Amniotic epithelial cell (primary cell): ENCODE measurements at regions not wholly inside any gene's neighbourhood (a gene's known extent, or its start where the extent isn't known, plus 50 kb on each side); places are given as distances from the start of the nearest gene placed in this dataset.
A peak's percentile ranks its signal among the peaks of the same experiment; 100 is the strongest.

Experiments used
- DNase-seq: peaks from one replicate; pipeline ENCODE4 v3.0.0-alpha.2; 2010; ENCODE audit warnings: low read depth

GRCh38 chr5:106578736-106579135, 1092.0 kb downstream of the EFNA5 start:
- DNase-seq: no peak

GRCh38 chr5:106574820-106575219, 1095.9 kb downstream of the EFNA5 start:
- DNase-seq: no peak

DNA sequence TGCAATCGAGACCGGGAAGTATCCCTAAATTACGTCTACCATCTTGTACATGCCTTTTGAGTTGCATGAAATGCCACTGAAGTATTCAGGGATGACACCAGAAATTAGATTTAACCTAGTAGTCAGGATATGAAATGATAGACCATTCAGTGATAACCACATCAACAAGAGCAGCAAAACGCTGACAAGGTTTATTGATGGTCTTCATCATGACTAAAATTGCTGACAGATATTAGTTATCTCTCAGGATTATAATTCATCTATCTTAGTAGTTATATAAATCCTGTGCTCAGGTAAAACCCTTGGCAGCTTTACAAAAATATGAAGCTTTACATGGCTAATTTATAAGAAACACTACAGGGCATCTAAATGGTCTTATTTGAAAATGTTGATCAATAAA, 1104.7 kb downstream of the EFNA5 start:
- DNase-seq: no peak

GRCh38 chr5:106545325-106545724, 1125.4 kb downstream of the EFNA5 start:
- DNase-seq: peak; percentile 12

DNA sequence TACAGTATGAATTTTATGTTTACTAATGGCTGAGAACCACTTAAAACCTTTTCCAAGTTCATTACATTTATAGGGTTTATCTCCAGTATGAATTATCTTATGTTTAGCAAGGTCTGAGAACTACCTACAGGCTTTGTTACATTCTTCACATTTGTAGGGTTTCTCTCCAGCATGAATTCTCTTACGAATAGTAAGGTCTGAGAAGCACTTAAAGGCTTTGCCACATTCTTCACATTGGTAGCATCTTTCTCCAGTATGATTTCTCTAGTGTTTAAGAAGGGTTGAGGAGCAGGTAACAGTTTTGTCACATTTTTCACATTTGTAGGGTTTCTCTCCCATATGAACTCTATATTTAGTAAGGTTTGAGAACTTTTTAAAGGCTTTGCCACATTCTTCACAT, 1127.4 kb downstream of the EFNA5 start:
- DNase-seq: no peak

GRCh38 chr5:106530150-106530549, 1140.6 kb downstream of the EFNA5 start:
- DNase-seq: no peak

DNA sequence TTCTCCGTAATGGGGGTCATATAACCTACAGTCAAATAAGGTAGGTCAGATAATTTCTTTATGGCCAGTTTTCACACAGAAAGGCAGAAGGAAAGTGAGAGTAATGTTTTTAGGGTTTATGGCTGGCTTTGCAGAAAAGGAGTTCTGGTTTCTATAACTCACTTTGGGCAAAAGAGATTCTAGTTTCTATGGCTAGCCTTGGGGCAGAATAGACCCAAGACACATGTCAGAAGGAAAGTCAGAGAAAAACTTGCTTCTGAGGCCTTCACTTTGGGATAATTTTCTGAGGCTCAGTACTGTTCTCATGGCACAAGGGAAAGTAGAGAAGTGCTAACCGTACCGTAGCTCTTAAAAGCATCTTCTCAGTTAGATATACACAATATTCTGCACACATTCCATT, 1145.3 kb downstream of the EFNA5 start:
- no peak for DNase-seq

GRCh38 chr5:106523852-106524251, 1146.9 kb downstream of the EFNA5 start:
- DNase-seq: no peak

GRCh38 chr5:106522296-106522695, 1148.4 kb downstream of the EFNA5 start:
- DNase-seq: no peak

DNA sequence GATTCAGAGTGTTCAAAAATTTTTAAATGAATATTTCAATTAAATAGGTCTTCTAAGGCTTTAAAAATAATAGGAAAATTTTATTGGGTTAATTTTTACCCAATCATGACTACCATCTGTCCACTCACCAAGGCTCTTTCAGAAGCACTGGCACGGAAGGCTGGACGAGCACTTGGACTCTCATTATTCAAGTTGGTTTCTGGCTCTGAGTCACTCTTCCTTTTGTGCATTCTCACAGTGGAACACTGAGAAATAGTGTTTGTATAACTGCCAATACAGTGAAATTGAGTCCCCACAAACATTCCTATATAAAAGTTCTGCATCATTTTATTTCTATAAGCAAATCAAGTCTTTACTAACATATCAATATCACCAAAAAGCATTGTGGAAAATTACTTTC, 1149.0 kb downstream of the EFNA5 start:
- DNase-seq: peak; percentile 60

DNA sequence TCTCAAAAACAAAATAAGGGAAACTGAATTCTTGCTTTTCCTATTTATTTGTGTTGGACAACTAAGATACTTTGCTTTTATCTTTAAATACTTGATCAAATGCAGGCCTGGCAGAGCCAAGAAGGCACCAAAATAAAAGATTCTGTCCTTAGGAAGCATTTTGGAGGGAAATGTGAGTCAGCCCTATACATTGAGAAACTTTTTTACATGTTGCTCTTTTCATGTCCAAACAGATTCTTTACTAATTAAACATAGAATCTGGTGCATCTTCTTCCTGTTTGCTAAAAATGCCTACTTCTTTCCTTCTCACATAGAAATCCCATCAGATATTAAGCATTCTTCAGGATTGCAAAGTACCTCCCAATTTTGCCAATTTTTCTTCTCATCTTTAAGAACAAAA, 1160.4 kb downstream of the EFNA5 start:
- DNase-seq: no peak

- no peak for DNase-seq
Observed at GRCh38 chr5:106508894-106509293, 1161.8 kb downstream of the EFNA5 start.

DNA sequence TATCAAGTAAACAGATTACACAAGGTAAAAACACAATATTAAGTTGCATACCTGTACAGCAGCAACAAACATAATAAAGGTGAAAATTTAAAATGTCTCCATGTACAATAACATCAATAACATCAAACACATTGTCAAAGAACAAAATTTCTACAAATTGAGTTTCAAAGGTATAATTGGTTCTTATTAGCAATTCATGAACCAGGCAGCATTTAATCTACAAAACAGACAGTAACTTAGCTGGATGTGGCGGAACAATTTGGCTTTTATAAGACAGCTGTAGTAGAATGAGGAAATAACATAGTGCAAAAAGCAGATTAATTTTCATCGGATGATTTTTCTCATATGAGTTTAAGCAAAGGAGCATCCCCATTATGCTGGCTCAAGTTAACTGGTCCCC, 1176.8 kb downstream of the EFNA5 start:
- DNase-seq: no peak

DNA sequence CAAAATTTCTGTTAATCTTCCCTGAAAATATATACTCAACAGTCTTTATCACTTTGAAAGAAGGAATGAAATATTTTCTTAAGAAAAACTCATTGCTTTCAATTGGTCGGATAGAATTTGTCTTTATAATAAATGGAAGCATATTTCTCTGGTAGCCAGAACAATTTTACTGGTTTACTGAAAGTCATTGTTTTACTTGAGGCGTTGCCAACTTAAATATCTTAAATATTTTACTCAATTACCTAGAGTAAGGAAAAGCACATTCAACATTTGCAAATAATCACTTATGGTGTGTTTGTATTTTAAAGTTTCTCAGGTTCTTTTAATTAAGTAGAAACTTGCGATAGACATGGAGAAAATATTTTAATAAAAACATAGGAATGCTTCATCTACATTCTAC, 1181.7 kb downstream of the EFNA5 start:
- DNase-seq: no peak

DNA sequence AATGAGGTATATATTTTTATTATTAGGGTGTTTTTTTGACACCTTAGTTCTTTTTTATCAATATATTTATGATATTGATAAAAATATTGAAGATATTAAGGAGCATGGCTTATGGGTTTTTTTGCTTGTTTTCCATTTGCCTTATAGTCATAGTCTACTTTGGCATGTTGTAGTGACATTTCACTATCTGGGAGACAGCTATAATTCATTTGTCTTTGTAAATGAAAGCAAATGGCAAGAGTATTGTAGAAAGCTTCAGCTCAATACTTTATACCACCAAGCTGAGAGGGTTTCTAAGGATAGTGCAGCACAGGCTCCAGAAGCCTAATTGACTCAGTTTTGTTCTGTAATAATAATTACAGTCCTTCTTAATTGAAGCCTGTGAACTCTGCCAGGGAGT, 1182.3 kb downstream of the EFNA5 start:
- DNase-seq: no peak

GRCh38 chr5:106481374-106481773, 1189.4 kb downstream of the EFNA5 start:
- DNase-seq: no peak

DNA sequence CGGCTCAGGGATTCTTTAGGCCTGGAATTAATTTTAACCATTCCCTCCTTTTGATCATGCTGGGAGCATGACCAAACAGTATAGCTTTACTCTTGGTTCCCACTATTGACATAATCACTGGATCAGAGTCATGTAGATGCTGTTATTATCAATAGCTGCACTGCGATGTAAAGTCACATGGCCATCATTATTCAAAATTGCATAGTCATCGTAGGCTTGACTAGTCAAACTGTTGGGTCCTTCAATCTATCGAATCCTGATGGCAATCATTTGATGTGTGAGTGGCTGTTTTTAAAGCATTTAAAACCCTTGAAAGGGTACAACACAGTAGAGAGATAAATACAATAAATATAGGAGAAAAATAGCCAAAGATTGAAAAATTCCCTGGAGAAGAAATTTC, 1194.1 kb downstream of the EFNA5 start:
- no peak for DNase-seq

DNA sequence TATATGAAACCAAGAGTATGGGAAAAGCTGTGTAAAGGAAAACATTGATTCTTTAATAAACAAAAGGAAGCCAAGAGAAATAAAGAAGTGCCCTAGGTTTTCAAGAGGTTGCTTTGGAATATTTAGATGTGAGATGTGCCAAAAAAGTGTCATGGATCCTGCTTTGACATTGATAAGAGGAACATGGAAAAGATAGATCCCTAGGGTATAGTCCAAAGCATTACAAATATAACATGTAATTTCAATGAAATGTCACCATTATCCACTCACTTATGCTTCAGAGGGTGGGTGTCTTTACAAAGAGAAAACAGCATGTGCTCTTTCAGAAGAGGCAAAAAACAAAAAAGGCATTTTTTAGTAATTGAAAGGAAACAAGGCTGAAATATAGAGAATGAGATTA, 1196.7 kb downstream of the EFNA5 start:
- no peak for DNase-seq

- no peak for DNase-seq
Observed at GRCh38 chr5:106459541-106459940, 1211.2 kb downstream of the EFNA5 start.

DNA sequence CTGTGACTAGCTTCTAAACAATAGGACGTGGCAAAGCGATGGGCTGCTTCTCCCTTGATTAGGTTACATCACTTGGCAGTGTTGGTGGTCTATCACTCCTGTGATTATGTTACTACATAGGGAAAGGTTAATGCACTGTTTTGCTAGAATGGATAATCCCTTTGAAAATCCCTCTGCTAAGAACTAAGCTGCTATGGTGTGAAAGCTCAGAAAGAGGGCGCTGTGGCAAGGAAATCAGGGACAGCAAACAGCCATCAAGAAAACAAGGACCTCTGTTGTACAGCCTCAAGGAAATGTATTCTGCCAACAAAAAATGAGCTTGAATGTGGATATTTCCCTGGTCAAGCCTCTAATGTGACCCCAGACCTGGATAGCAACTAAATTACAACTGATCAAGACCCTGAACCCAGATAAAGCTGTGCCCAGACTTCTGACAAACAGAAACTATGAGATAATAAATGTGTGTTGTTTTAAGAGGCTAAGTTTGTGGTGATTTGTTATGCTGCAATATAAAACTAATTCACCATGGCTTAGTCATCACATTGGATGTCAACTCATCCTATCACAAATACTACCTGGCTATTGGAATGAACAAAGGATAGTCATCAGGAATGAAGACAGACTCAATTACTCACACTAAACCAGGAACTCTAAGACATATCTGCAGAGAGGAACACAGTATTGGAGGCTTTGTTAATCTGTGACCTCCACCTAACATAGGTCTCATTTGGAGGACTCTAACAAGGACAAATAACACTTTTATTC, 1215.9 kb downstream of the EFNA5 start:
- peak; percentile 57 for DNase-seq

- no peak for DNase-seq
Observed at GRCh38 chr5:106454050-106454449, 1216.7 kb downstream of the EFNA5 start.

- DNase-seq: peak; percentile 4
Observed at GRCh38 chr5:106451998-106452397, 1218.7 kb downstream of the EFNA5 start.

DNA sequence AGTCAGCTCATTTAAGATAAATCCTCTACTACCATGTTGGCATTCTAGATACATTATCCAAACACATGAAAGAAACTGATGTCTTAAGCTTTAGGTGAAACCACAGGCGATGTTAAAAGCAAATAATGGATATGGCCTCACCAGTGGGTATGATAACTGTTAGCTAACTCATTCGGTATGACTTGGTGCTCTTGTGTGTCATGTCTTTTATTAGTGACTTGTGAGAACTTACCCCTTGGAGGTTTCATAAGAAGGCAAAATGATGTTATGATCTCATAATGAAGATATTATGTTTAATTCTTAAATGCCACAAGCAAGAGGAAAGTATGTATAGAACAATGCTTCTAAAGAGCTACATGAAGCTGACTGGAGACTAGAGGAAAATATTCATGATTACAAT, 1227.0 kb downstream of the EFNA5 start:
- DNase-seq: peak; percentile 3

DNA sequence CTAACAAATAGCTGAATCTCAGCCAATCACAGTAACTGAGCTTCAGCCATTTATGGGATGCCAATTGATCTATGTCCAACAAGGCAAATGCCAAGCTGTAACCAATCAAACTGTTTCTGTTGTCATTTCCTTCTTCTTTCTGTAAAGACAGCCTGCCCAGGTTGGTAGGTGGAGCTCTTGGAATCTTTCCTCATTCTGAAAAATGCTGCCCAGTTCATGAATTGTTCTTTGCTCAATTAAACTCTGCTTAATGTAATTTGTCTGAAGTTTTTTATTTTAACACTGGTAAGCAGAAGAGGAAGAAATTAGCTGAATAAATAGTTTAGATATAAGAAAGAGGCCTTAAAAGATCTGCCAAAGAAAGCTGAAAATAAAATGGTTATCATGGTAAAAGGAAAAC, 1235.6 kb downstream of the EFNA5 start:
- no peak for DNase-seq
